KMS-11 (cell line): ENCODE measurements at regions not wholly inside any gene's neighbourhood (a gene's known extent, or its start where the extent isn't known, plus 50 kb on each side); places are given as distances from the start of the nearest gene placed in this dataset.

Experiments used
- H2AFZ ChIP-seq: fragments of 200-600 bp; sonication (generic); 2 replicates; pipeline ENCODE4 v1.6.1; 2016; ENCODE audit warnings: antibody characterized with exemption, mixed run types, low read depth
- H3K27ac ChIP-seq: fragments of 200-600 bp; sonication (generic); 2 replicates; pipeline ENCODE4 v1.6.1; 2016; ENCODE audit warnings: mild to moderate bottlenecking, mixed run types
- H3K27me3 ChIP-seq: fragments of 200-600 bp; sonication (generic); 2 replicates; pipeline ENCODE4 v1.6.1; 2017; ENCODE audit warnings: mild to moderate bottlenecking, low read depth, mixed run types, moderate library complexity; ENCODE audit not compliant: insufficient read depth
- H3K36me3 ChIP-seq: fragments of 200-600 bp; sonication (generic); 2 replicates; pipeline ENCODE4 v1.6.1; 2017; ENCODE audit warnings: mild to moderate bottlenecking, mixed run types; ENCODE audit not compliant: insufficient read depth
- H3K4me1 ChIP-seq: fragments of 200-600 bp; sonication (generic); 2 replicates; pipeline ENCODE4 v1.6.1; 2016; ENCODE audit warnings: mild to moderate bottlenecking, low read depth, mixed run types; ENCODE audit not compliant: poor library complexity, severe bottlenecking
- H3K4me2 ChIP-seq: fragments of 200-600 bp; sonication (generic); 2 replicates; pipeline ENCODE4 v1.7.0; 2016; ENCODE audit warnings: mild to moderate bottlenecking, mixed run types
- H3K4me3 ChIP-seq: fragments of 200-600 bp; sonication (generic); IDR thresholded peaks from 2 replicates; pipeline ENCODE4 v1.6.1; 2017; ENCODE audit warnings: low read depth, low read length, mixed read lengths; ENCODE audit not compliant: insufficient read depth
- H3K79me2 ChIP-seq: fragments of 200-600 bp; sonication (generic); 2 replicates; pipeline ENCODE4 v1.6.1; 2016; ENCODE audit warnings: low read depth, mixed run types; ENCODE audit not compliant: insufficient read depth
- H3K9ac ChIP-seq: fragments of 200-600 bp; sonication (generic); 2 replicates; pipeline ENCODE4 v1.6.1; 2016; ENCODE audit warnings: mild to moderate bottlenecking, mixed run types
- H4K20me1 ChIP-seq: fragments of 200-600 bp; sonication (generic); 2 replicates; pipeline ENCODE4 v1.6.1; 2016; ENCODE audit warnings: mild to moderate bottlenecking, mixed run types; ENCODE audit not compliant: insufficient read depth
- TF ChIP-seq, protein P1 (sequence below): fragments of 200-600 bp; sonication (generic); conservative IDR thresholded peaks from 2 replicates; pipeline ENCODE4 v1.6.1; 2017; ENCODE audit warnings: low read depth, mild to moderate bottlenecking, antibody characterized with exemption, low read length, moderate library complexity, mixed read lengths

GRCh38 chr9:31535651-31536050 is 848.8 kb upstream of the ACO1 start:
- Histone ChIP-seq H3K4me2 (no peak overlapping the region), H3K9ac (no peak overlapping the region), H3K36me3 (no peaks in the 10 kb centered on the region), H3K27me3 (no peaks in the 10 kb centered on the region), H4K20me1 (no peaks in the 10 kb centered on the region), H3K4me1 (peaks cover 2% of the 10 kb centered on the region), H3K4me3 (no peak overlapping the region), H3K79me2 (no peaks in the 10 kb centered on the region), H3K27ac (no peak overlapping the region), H2AFZ (no peak overlapping the region)
- TF ChIP-seq, protein P1, sequence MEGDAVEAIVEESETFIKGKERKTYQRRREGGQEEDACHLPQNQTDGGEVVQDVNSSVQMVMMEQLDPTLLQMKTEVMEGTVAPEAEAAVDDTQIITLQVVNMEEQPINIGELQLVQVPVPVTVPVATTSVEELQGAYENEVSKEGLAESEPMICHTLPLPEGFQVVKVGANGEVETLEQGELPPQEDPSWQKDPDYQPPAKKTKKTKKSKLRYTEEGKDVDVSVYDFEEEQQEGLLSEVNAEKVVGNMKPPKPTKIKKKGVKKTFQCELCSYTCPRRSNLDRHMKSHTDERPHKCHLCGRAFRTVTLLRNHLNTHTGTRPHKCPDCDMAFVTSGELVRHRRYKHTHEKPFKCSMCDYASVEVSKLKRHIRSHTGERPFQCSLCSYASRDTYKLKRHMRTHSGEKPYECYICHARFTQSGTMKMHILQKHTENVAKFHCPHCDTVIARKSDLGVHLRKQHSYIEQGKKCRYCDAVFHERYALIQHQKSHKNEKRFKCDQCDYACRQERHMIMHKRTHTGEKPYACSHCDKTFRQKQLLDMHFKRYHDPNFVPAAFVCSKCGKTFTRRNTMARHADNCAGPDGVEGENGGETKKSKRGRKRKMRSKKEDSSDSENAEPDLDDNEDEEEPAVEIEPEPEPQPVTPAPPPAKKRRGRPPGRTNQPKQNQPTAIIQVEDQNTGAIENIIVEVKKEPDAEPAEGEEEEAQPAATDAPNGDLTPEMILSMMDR = no peak

GRCh38 chr9:31536471-31536870 is 848.0 kb upstream of the ACO1 start:
- no peak overlapping the region for H3K9ac ChIP-seq
- no peak overlapping the region for H3K4me3 ChIP-seq
- peaks cover 10% of the 10 kb centered on the region for H3K4me1 ChIP-seq
- no peak overlapping the region for H3K4me2 ChIP-seq
- H3K27ac ChIP-seq = no peak overlapping the region
- H3K79me2 ChIP-seq = no peaks in the 10 kb centered on the region
- H4K20me1 ChIP-seq = no peaks in the 10 kb centered on the region
- no peaks in the 10 kb centered on the region for H3K36me3 ChIP-seq
- H2AFZ ChIP-seq = no peak overlapping the region
- TF ChIP-seq, protein P1 = no peak
- no peaks in the 10 kb centered on the region for H3K27me3 ChIP-seq

GRCh38 chr9:31541721-31542281 is 842.6 kb upstream of the ACO1 start:
- Histone ChIP-seq H3K4me3 (no peak overlapping the region), H3K27ac (peak overlapping the region; percentile 67), H2AFZ (peak overlapping the region; percentile 85), H3K4me2 (peak overlapping the region; percentile 85), H3K27me3 (no peaks in the 10 kb centered on the region), H3K36me3 (no peaks in the 10 kb centered on the region), H3K79me2 (no peaks in the 10 kb centered on the region), H4K20me1 (no peaks in the 10 kb centered on the region), H3K9ac (peak overlapping the region; percentile 12; the same call in 1 of the 2 replicates), H3K4me1 (peaks cover 37% of the 10 kb centered on the region)
- TF ChIP-seq, protein P1 = no peak

DNA sequence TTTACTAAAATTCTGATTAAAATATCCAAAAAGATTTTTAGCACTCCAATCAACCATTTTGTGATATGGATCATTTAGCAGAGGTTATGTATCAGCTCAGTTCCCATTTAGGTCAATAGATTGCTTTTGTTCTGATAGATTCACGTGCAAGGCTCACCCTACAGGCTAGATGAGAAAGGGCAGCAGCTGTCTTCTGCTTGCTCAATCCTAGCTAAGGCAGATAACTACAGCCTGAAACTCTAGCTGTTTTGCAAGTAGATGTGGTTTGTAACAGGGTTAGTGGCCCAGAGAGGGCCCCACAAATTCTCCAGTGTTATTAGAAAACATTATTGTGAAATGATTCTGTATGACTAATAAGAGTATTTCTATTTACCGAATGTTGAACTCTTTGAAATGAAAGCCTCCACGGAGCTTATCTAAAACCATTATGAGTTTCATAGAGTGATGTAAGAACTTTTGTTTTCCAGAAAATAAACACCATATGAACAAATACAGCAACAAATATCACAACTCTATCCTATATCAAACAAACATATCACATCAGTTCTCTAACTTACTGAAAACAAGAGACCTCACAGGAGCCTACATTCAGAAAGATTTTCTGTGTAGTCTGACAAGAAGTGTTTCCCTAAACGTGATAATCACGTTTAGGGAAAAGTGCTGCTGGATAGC is 841.9 kb upstream of the ACO1 start:
- no peak overlapping the region for H3K4me3 ChIP-seq
- H3K4me2 ChIP-seq = peak overlapping the region; percentile 85

More for the DNA sequence above, 841.9 kb upstream of the ACO1 start:
- Histone ChIP-seq H3K27ac (peak overlapping the region; percentile 67), H3K4me1 (peaks cover 37% of the 10 kb centered on the region), H3K36me3 (no peaks in the 10 kb centered on the region), H2AFZ (peak overlapping the region; percentile 85), H3K9ac (peak overlapping the region; percentile 12; the same call in 1 of the 2 replicates), H4K20me1 (no peaks in the 10 kb centered on the region), H3K79me2 (no peaks in the 10 kb centered on the region), H3K27me3 (peaks cover 3% of the 10 kb centered on the region; the same call in 1 of the 2 replicates)
- TF ChIP-seq, protein P1 = peak; percentile 15
